ENCODE measurements at regions not wholly inside any gene's neighbourhood (a gene's known extent, or its start where the extent isn't known, plus 50 kb on each side); places are given as distances from the start of the nearest gene placed in this dataset.

GRCh38 chr14:47852278-47852677 is 176.9 kb upstream of the MDGA2 start:
- no peaks in the 10 kb centered on the region for H3K27me3 ChIP-seq
- no peak overlapping the region for H3K27ac ChIP-seq
- intact Hi-C loops (cut with DNase I) = no loop called here
- no peak for ATAC-seq
- 0 to 31% methylated on average over 1 of the region's 1 CpG for WGBS, 2 donors
- no peak for DNase-seq
- H3K9me3 ChIP-seq = no peaks in the 10 kb centered on the region
- H3K4me3 ChIP-seq = no peak overlapping the region
- TF ChIP-seq CTCF (IDR thresholded peaks at IDR 0.05) = no peak
- H3K4me1 ChIP-seq = no peaks in the 10 kb centered on the region
- no peaks in the 10 kb centered on the region for H3K36me3 ChIP-seq
- FAIRE-seq = no peak

- Histone ChIP-seq H3K4me3 (no peak overlapping the region), H3K36me3 (no peaks in the 10 kb centered on the region), H3K4me1 (no peaks in the 10 kb centered on the region), H3K27me3 (no peaks in the 10 kb centered on the region), H3K27ac (no peak overlapping the region), H3K9me3 (no peaks in the 10 kb centered on the region)
- TF ChIP-seq CTCF (IDR thresholded peaks at IDR 0.05) = no peak
- ATAC-seq (no peak), FAIRE-seq (no peak), DNase-seq (no peak)
- intact Hi-C loops (cut with DNase I) = no loop called here
- WGBS, 2 donors = 31 to 35% methylated on average over 4 of the region's 4 CpGs
Measured at GRCh38 chr14:47846008-47846407, 170.6 kb upstream of the MDGA2 start.

GRCh38 chr14:47843236-47843635 is 167.8 kb upstream of the MDGA2 start:
- Histone ChIP-seq H3K27ac (no peak overlapping the region), H3K9me3 (no peaks in the 10 kb centered on the region), H3K4me1 (no peaks in the 10 kb centered on the region), H3K27me3 (no peaks in the 10 kb centered on the region), H3K36me3 (no peaks in the 10 kb centered on the region), H3K4me3 (no peak overlapping the region)
- TF ChIP-seq CTCF (IDR thresholded peaks at IDR 0.05) = no peak
- intact Hi-C loops (cut with DNase I) = no loop called here
- no peak for ATAC-seq
- no peak for FAIRE-seq
- no peak for DNase-seq
- WGBS, 2 donors = 45 to 77% methylated on average over 2 of the region's 2 CpGs

GRCh38 chr14:47833011-47833410 is 157.6 kb upstream of the MDGA2 start:
- intact Hi-C loops (cut with DNase I) = no loop called here
- no peak for ATAC-seq
- no peaks in the 10 kb centered on the region for H3K4me1 ChIP-seq
- H3K9me3 ChIP-seq = no peaks in the 10 kb centered on the region
- H3K36me3 ChIP-seq = no peaks in the 10 kb centered on the region
- no peaks in the 10 kb centered on the region for H3K27me3 ChIP-seq
- DNase-seq = no peak
- no peak overlapping the region for H3K4me3 ChIP-seq
- FAIRE-seq = no peak
- H3K27ac ChIP-seq = no peak overlapping the region
- TF ChIP-seq CTCF (IDR thresholded peaks at IDR 0.05) = no peak

GRCh38 chr14:47826809-47827208 is 151.4 kb upstream of the MDGA2 start:
- H3K4me1 ChIP-seq = no peaks in the 10 kb centered on the region
- H3K27ac ChIP-seq = no peak overlapping the region
- TF ChIP-seq CTCF (IDR thresholded peaks at IDR 0.05) = no peak
- FAIRE-seq (no peak), DNase-seq (no peak), ATAC-seq (no peak)
- no peak overlapping the region for H3K4me3 ChIP-seq
- intact Hi-C loops (cut with DNase I) = no loop called here
- no peaks in the 10 kb centered on the region for H3K36me3 ChIP-seq
- H3K27me3 ChIP-seq = no peaks in the 10 kb centered on the region
- H3K9me3 ChIP-seq = no peaks in the 10 kb centered on the region
- WGBS, 2 donors = 58 to 73% methylated on average over 2 of the region's 2 CpGs

Measured in pancreas (tissue), 10 donors.